DND-41 (cell line): ENCODE measurements at regions not wholly inside any gene's neighbourhood (a gene's known extent, or its start where the extent isn't known, plus 50 kb on each side); places are given as distances from the start of the nearest gene placed in this dataset.

Source experiments
- CTCF ChIP-seq: IDR thresholded peaks from 2 replicates; pipeline ENCODE4 v1.5.1; 2012; ENCODE audit warnings: borderline replicate concordance, low read length, moderate library complexity, mild to moderate bottlenecking; ENCODE audit not compliant: poor library complexity, severe bottlenecking; ENCODE audit errors: extremely low read depth
- EZH2 ChIP-seq: IDR thresholded peaks from 3 replicates; pipeline ENCODE4 v1.6.1; 2012; ENCODE audit warnings: borderline replicate concordance, low read depth, mild to moderate bottlenecking, moderate library complexity, low read length, inconsistent platforms; ENCODE audit not compliant: severe bottlenecking

- TF ChIP-seq CTCF (no peak), EZH2 (no peak)
These were observed 504.3 kb upstream of the GBE1 start for GRCh38 chr3:82265747-82266146.
